GM19438 (cell line): ENCODE measurements at regions not wholly inside any gene's neighbourhood (a gene's known extent, or its start where the extent isn't known, plus 50 kb on each side); places are given as distances from the start of the nearest gene placed in this dataset.
"Not testable (repeated sequence)": the region's sequence is repeated elsewhere in the genome, so short reads cannot be mapped to it uniquely, and the experiment has no call there.

Source experiments
- ATAC-seq: cut with Tn5 transposase; IDR thresholded peaks from one replicate; pipeline ENCODE4 v1.9.1; 2021; ENCODE audit warnings: low read depth; ENCODE audit not compliant: unreplicated experiment

- no peak for ATAC-seq
Measured at GRCh38 chr20:12913781-12914443, 94.9 kb upstream of the SPTLC3 start.

- ATAC-seq = no peak
Measured at GRCh38 chr20:12914804-12915203, 94.0 kb upstream of the SPTLC3 start.

- no peak for ATAC-seq
Measured at GRCh38 chr20:12916699-12917098, 92.1 kb upstream of the SPTLC3 start.

GRCh38 chr20:12924126-12924525, 84.6 kb upstream of the SPTLC3 start:
- ATAC-seq = no peak

GRCh38 chr20:12925210-12925755, 83.5 kb upstream of the SPTLC3 start:
- ATAC-seq = peak; percentile 96

GRCh38 chr20:12925863-12926793, 82.6 kb upstream of the SPTLC3 start:
- ATAC-seq = no peak

GRCh38 chr20:12927489-12927888, 81.3 kb upstream of the SPTLC3 start:
- ATAC-seq = no peak

- no peak for ATAC-seq
Measured at GRCh38 chr20:12928358-12928754, 80.4 kb upstream of the SPTLC3 start.

GRCh38 chr20:12928755-12929401, 79.9 kb upstream of the SPTLC3 start:
- ATAC-seq = no peak

- no peak for ATAC-seq
Measured at GRCh38 chr20:12936020-12936419, 72.8 kb upstream of the SPTLC3 start.

GRCh38 chr20:12936524-12936923, 72.2 kb upstream of the SPTLC3 start:
- ATAC-seq = no peak

GRCh38 chr20:12941025-12941424, 67.7 kb upstream of the SPTLC3 start:
- no peak for ATAC-seq

- no peak for ATAC-seq
Measured at GRCh38 chr20:12942123-12942522, 66.6 kb upstream of the SPTLC3 start.

GRCh38 chr20:12946789-12947188, 62.0 kb upstream of the SPTLC3 start:
- no peak for ATAC-seq

- ATAC-seq = no peak
Measured at GRCh38 chr20:12947691-12948090, 61.1 kb upstream of the SPTLC3 start.

GRCh38 chr20:12949429-12949980, 59.3 kb upstream of the SPTLC3 start:
- ATAC-seq = no peak

GRCh38 chr20:12954254-12954653, 54.5 kb upstream of the SPTLC3 start:
- ATAC-seq = not testable (repeated sequence)

GRCh38 chr20:12955611-12956010, 53.2 kb upstream of the SPTLC3 start:
- ATAC-seq = no peak

- no peak for ATAC-seq
Measured at GRCh38 chr20:12956303-12956702, 52.5 kb upstream of the SPTLC3 start.

- ATAC-seq = no peak
Measured at GRCh38 chr20:12957968-12958367, 50.8 kb upstream of the SPTLC3 start.
